Endothelial cell of umbilical vein (primary cell): ENCODE measurements at regions not wholly inside any gene's neighbourhood (a gene's known extent, or its start where the extent isn't known, plus 50 kb on each side); places are given as distances from the start of the nearest gene placed in this dataset.

ENCODE experiments used
- BruUV-seq: library from RNA; stranded (reverse); fragments of 400-500 nt; replicated peaks from 2 replicates; lab custom pipeline; 2021; lab: Mats Ljungman, UMichigan
- CTCF ChIA-PET: fragments of 300-600, 350-600 bp; sonication (Branson Sonifier 250); formaldehyde crosslinking; loops from one replicate; lab custom pipeline; 2021; ENCODE audit warnings: antibody characterized with exemption, inconsistent platforms; lab: Charles Lee
- POLR2A ChIA-PET: fragments of 300-600, 350-600 bp; sonication (Branson Sonifier 250); formaldehyde crosslinking; loops from one replicate; lab custom pipeline; 2021; ENCODE audit warnings: antibody characterized with exemption, inconsistent platforms; lab: Charles Lee
- DNase-seq: peaks from one replicate; pipeline ENCODE4 v3.0.0-alpha.2; 2011; ENCODE audit warnings: low read depth, low spot score
- FAIRE-seq: peaks from 2 replicates; lab custom pipeline; 2011; peaks lifted over from hg19 to GRCh38; lab: Jason Lieb, UNC
- H2AFZ ChIP-seq: 2 replicates; pipeline ENCODE4 v1.6.0; 2012; ENCODE audit warnings: low read depth, low read length, control low read depth, inconsistent platforms
- H3K27ac ChIP-seq: 2 replicates; pipeline ENCODE4 v1.5.1; 2011; ENCODE audit warnings: low read depth, mild to moderate bottlenecking, control low read depth, low read length, moderate library complexity; ENCODE audit not compliant: insufficient read depth
- H3K27me3 ChIP-seq, 2 experiments: 2 replicates each; pipeline versions ENCODE4 v1.6.0 to v1.6.1; 2011; ENCODE audit warnings: low read length in 2 of 2, mixed read lengths in 1 of 2; ENCODE audit not compliant: control insufficient read depth in 2 of 2, insufficient read depth in 2 of 2
- H3K36me3 ChIP-seq, 2 experiments: 2 replicates in 1 of 2; 3 replicates in 1 of 2; pipeline ENCODE4 v1.5.1; 2011; ENCODE audit warnings: low read length in 2 of 2, mild to moderate bottlenecking in 1 of 2, moderate library complexity in 1 of 2; ENCODE audit not compliant: control insufficient read depth in 2 of 2, insufficient read depth in 2 of 2; ENCODE audit errors: extremely low read depth in 1 of 2
- H3K4me1 ChIP-seq: 3 replicates; pipeline ENCODE4 v1.5.1; 2011; ENCODE audit warnings: mild to moderate bottlenecking, low read length; ENCODE audit not compliant: control insufficient read depth, insufficient read depth; ENCODE audit errors: extremely low read depth
- H3K4me2 ChIP-seq: 2 replicates; pipeline ENCODE4 v1.6.1; 2011; ENCODE audit warnings: low read length, control low read depth, mixed read lengths; ENCODE audit not compliant: insufficient read depth
- H3K4me3 ChIP-seq, 3 experiments: fragments of 200-600 bp in 1 of 3; sonication (generic), shearing (Covaris generic) in 1 of 3; replicated peaks in 1 of 3; 2 replicates each; pipeline ENCODE4 v1.5.1; 2011 to 2016; ENCODE audit warnings: control low read depth in 3 of 3, low read length in 3 of 3, mild to moderate bottlenecking in 2 of 3, inconsistent platforms in 1 of 3, low read depth in 1 of 3, moderate library complexity in 1 of 3; ENCODE audit not compliant: insufficient read depth in 1 of 3
- H3K79me2 ChIP-seq: 2 replicates; pipeline ENCODE4 v1.6.0; 2012; ENCODE audit warnings: low read length, inconsistent platforms; ENCODE audit not compliant: control insufficient read depth, insufficient read depth
- H3K9ac ChIP-seq: replicated peaks from 2 replicates; pipeline ENCODE3; 2011; ENCODE audit warnings: low read length, control low read depth; ENCODE audit not compliant: insufficient read depth; ENCODE audit errors: extremely low read depth
- H3K9me1 ChIP-seq: replicated peaks from 3 replicates; pipeline ENCODE4 v1.6.0; 2011; ENCODE audit warnings: mild to moderate bottlenecking, low read length; ENCODE audit not compliant: control insufficient read depth, insufficient read depth; ENCODE audit errors: extremely low read depth
- H3K9me3 ChIP-seq: replicated peaks from 2 replicates; pipeline ENCODE4 v1.5.1; 2012; ENCODE audit warnings: low read length, inconsistent platforms; ENCODE audit not compliant: control insufficient read depth, insufficient read depth
- H4K20me1 ChIP-seq: replicated peaks from 2 replicates; pipeline ENCODE3; 2011; ENCODE audit warnings: mild to moderate bottlenecking, low read length; ENCODE audit not compliant: control insufficient read depth, insufficient read depth; ENCODE audit errors: extremely low read depth
- CTCF ChIP-seq, 2 donors: IDR thresholded peaks; 1 replicate in 1 of 2; 2 replicates in 1 of 2; pipeline ENCODE4 v1.5.1; 2011; ENCODE audit warnings: low read length in 2 of 2, mild to moderate bottlenecking in 2 of 2, moderate library complexity in 2 of 2, control low read depth in 1 of 2, inconsistent platforms in 1 of 2, low read depth in 1 of 2; ENCODE audit not compliant: insufficient read depth in 1 of 2; ENCODE audit errors: extremely low read depth in 1 of 2
- EZH2 ChIP-seq: IDR thresholded peaks from 2 replicates; pipeline ENCODE4 v1.6.1; 2012; ENCODE audit warnings: borderline replicate concordance, low read depth, mild to moderate bottlenecking, moderate library complexity, low read length, inconsistent platforms; ENCODE audit not compliant: severe bottlenecking
- FOS ChIP-seq: IDR thresholded peaks from 2 replicates; pipeline ENCODE4 v1.6.1; 2011; ENCODE audit warnings: mild to moderate bottlenecking, low read length, moderate library complexity, borderline replicate concordance; ENCODE audit not compliant: insufficient read depth
- GATA2 ChIP-seq: IDR thresholded peaks from 2 replicates; pipeline ENCODE4 v1.7.0; 2011; ENCODE audit warnings: low read depth, mild to moderate bottlenecking, moderate library complexity, mixed read lengths, low read length; ENCODE audit not compliant: insufficient read length, insufficient read depth
- JUN ChIP-seq: IDR thresholded peaks from 2 replicates; pipeline ENCODE4 v1.6.1; 2011; ENCODE audit warnings: borderline replicate concordance, low read depth; ENCODE audit not compliant: insufficient read length, insufficient read depth
- MAX ChIP-seq: IDR thresholded peaks from 2 replicates; pipeline ENCODE4 v1.6.1; 2011; ENCODE audit not compliant: insufficient read depth, insufficient read length
- MYC ChIP-seq: IDR thresholded peaks from one replicate; pipeline ENCODE4 v1.6.1; 2011; ENCODE audit warnings: mild to moderate bottlenecking, low read depth, low read length
- POLR2A ChIP-seq: IDR thresholded peaks from 2 replicates; pipeline ENCODE4 v1.6.1; 2012; ENCODE audit warnings: low read depth, mild to moderate bottlenecking, control low read depth, low read length
- POLR2AphosphoS5 ChIP-seq: IDR thresholded peaks from 2 replicates; pipeline ENCODE4 v1.6.1; 2012; ENCODE audit warnings: low read depth, mild to moderate bottlenecking, control low read depth, low read length, moderate library complexity; ENCODE audit not compliant: insufficient read depth
- dilution Hi-C: fragments of 300-500 bp; cut with MboI; formaldehyde crosslinking; loops from one replicate; pipeline ENCODE4 v1.15.0; 2019; ENCODE audit warnings: low sequenced_read_pairs; ENCODE audit not compliant: extremely low pct_ligation_motif_present
- intact Hi-C: fragments of 100-400 bp; cut with micrococcal nuclease; formaldehyde crosslinking; loops from one replicate; pipeline ENCODE4 v1.10.0; 2022

- intact Hi-C loops: loop anchor here (5.0 kb wide), 1 partner anchor 88 kb away; the partner anchor contains the start of gene CPM
- Histone ChIP-seq H3K27me3 (peaks cover 1 to 5% of the 10 kb centered on the region in 2 experiments), H3K4me3 (no peak overlapping the region), H3K4me1 (no peaks in the 10 kb centered on the region), H3K36me3 (no peaks in the 10 kb centered on the region), H3K79me2 (no peaks in the 10 kb centered on the region), H3K9me3 (no peaks in the 10 kb centered on the region), H2AFZ (no peak overlapping the region), H3K4me2 (no peak overlapping the region), H4K20me1 (no peaks in the 10 kb centered on the region), H3K27ac (no peak overlapping the region), H3K9me1 (no peaks in the 10 kb centered on the region), H3K9ac (no peak overlapping the region)
- no peak for TF ChIP-seq CTCF (IDR thresholded peaks at IDR 0.05; ENCODE audit: extremely low read depth in 1 of 2, insufficient read depth in 1 of 2, low read depth in 1 of 2, low read length in 2 of 2)
- TF ChIP-seq FOS: no peak
- TF ChIP-seq POLR2A: no peak
- no peak for TF ChIP-seq POLR2AphosphoS5
- CTCF ChIA-PET: no interaction called here
- POLR2A ChIA-PET: no interaction called here
- dilution Hi-C loops: no loop called here
- FAIRE-seq (no peak), DNase-seq (no peak)
- no TSS peak for BruUV-seq
Measured at GRCh38 chr12:69019910-69020309, 86.9 kb upstream of the CPM start.

GRCh38 chr12:69022674-69023073 lies 89.7 kb upstream of the CPM start:
- no TSS peak for BruUV-seq
- no peaks in the 10 kb centered on the region for H4K20me1 ChIP-seq
- no peaks in the 10 kb centered on the region for H3K79me2 ChIP-seq
- H3K27me3 ChIP-seq: peaks cover 0 to 2% of the 10 kb centered on the region in 2 experiments
- no peak overlapping the region for H3K4me2 ChIP-seq
- H2AFZ ChIP-seq: no peak overlapping the region
- intact Hi-C loops (no loop called here), dilution Hi-C loops (no loop called here)
- H3K9ac ChIP-seq: no peak overlapping the region
- H3K9me3 ChIP-seq: no peaks in the 10 kb centered on the region
- FAIRE-seq: no peak
- ChIA-PET CTCF (interaction anchor here (1.2 kb wide), 1 partner anchor 8 kb away, joined by 3 read pairs; no protein-coding TSS in a partner anchor), POLR2A (no interaction called here)
- H3K4me1 ChIP-seq: peaks cover 6% of the 10 kb centered on the region
- H3K4me3 ChIP-seq: no peak overlapping the region
- no peak overlapping the region for H3K27ac ChIP-seq
- H3K36me3 ChIP-seq: no peaks in the 10 kb centered on the region
- no peak for TF ChIP-seq JUN
- no peak for TF ChIP-seq GATA2
- no peak for TF ChIP-seq MYC
- no peak for TF ChIP-seq FOS
- TF ChIP-seq POLR2AphosphoS5: no peak
- TF ChIP-seq POLR2A: no peak
- no peak for TF ChIP-seq CTCF (IDR thresholded peaks at IDR 0.05; ENCODE audit: extremely low read depth in 1 of 2, insufficient read depth in 1 of 2, low read depth in 1 of 2, low read length in 2 of 2)
- TF ChIP-seq EZH2: no peak
- no peak for TF ChIP-seq MAX
- no peak for DNase-seq
- H3K9me1 ChIP-seq: no peaks in the 10 kb centered on the region
